CD14-positive monocyte (primary cell): ENCODE measurements at regions not wholly inside any gene's neighbourhood (a gene's known extent, or its start where the extent isn't known, plus 50 kb on each side); places are given as distances from the start of the nearest gene placed in this dataset.

Experiments
- DNase-seq, 3 donors: peaks; one replicate each; pipeline ENCODE4 v3.0.0-alpha.2; 2011 to 2022
- H2AFZ ChIP-seq: 2 replicates; pipeline ENCODE4 v1.6.0; 2012; ENCODE audit warnings: mild to moderate bottlenecking, low read depth, low read length, inconsistent platforms; ENCODE audit not compliant: insufficient read depth, poor library complexity, severe bottlenecking
- H3K27ac ChIP-seq, 2 donors: 1 replicate in 1 of 2; 2 replicates in 1 of 2; pipeline ENCODE4 v1.5.1; 2012 to 2013; ENCODE audit warnings: low read length in 2 of 2, control low read depth in 1 of 2, inconsistent platforms in 1 of 2, low read depth in 1 of 2, mild to moderate bottlenecking in 1 of 2
- H3K27me3 ChIP-seq, 2 donors: one replicate each; pipeline versions ENCODE4 v1.6.0 to v1.6.1; 2011 to 2013; ENCODE audit warnings: low read length in 2 of 2; ENCODE audit not compliant: control insufficient read depth in 2 of 2, insufficient read depth in 2 of 2
- H3K36me3 ChIP-seq, 2 donors: replicated peaks in 1 of 2; 1 replicate in 1 of 2; 2 replicates in 1 of 2; pipeline versions ENCODE4 v1.5.1 to v1.6.1; 2012 to 2013; ENCODE audit warnings: low read length in 2 of 2, control low read depth in 1 of 2, inconsistent platforms in 1 of 2, mild to moderate bottlenecking in 1 of 2; ENCODE audit not compliant: insufficient read depth in 2 of 2, control insufficient read depth in 1 of 2
- H3K4me1 ChIP-seq, 2 donors: 1 replicate in 1 of 2; 2 replicates in 1 of 2; pipeline versions ENCODE4 v1.5.1 to v1.6.1; 2012 to 2013; ENCODE audit warnings: low read length in 2 of 2, control low read depth in 1 of 2, inconsistent platforms in 1 of 2, mild to moderate bottlenecking in 1 of 2, moderate library complexity in 1 of 2; ENCODE audit not compliant: insufficient read depth in 2 of 2, control insufficient read depth in 1 of 2
- H3K4me2 ChIP-seq: replicated peaks from 2 replicates; pipeline ENCODE3; 2012; ENCODE audit warnings: low read length, moderate library complexity, mild to moderate bottlenecking; ENCODE audit not compliant: poor library complexity, severe bottlenecking; ENCODE audit errors: extremely low read depth
- H3K4me3 ChIP-seq, 3 experiments: fragments of 200-600 bp in 1 of 3; sonication (generic) in 1 of 3; replicated peaks in 1 of 3; 1 replicate in 2 of 3; 2 replicates in 1 of 3; pipeline ENCODE4 v1.5.1; 2011 to 2013; ENCODE audit warnings: low read length in 3 of 3, mild to moderate bottlenecking in 3 of 3, control low read depth in 2 of 3, low read depth in 2 of 3, inconsistent platforms in 1 of 3, moderate library complexity in 1 of 3
- H3K79me2 ChIP-seq: 2 replicates; pipeline ENCODE4 v1.6.0; 2012; ENCODE audit warnings: mild to moderate bottlenecking, control low read depth, inconsistent platforms, low read length, moderate library complexity; ENCODE audit not compliant: insufficient read depth
- H3K9ac ChIP-seq: 2 replicates; pipeline ENCODE4 v1.6.0; 2017; ENCODE audit warnings: low read length, mild to moderate bottlenecking; ENCODE audit not compliant: insufficient read depth, poor library complexity, severe bottlenecking
- H3K9me3 ChIP-seq, 2 donors: replicated peaks in 1 of 2; 1 replicate in 1 of 2; 2 replicates in 1 of 2; pipeline versions ENCODE4 v1.5.1 to v1.6.1; 2012 to 2013; ENCODE audit warnings: low read length in 2 of 2, control low read depth in 1 of 2; ENCODE audit not compliant: control insufficient read depth in 1 of 2, insufficient read depth in 1 of 2
- H4K20me1 ChIP-seq: 2 replicates; pipeline ENCODE4 v1.6.0; 2012; ENCODE audit warnings: mild to moderate bottlenecking, low read length, control low read depth, moderate library complexity; ENCODE audit not compliant: insufficient read depth
- H3K27ac Mint-ChIP-seq, 7 donors: one replicate each; pipeline ENCODE4 v1.8.0; 2020; ENCODE audit warnings: mild to moderate bottlenecking in 7 of 7, mixed read lengths in 7 of 7, moderate library complexity in 6 of 7, inconsistent platforms in 2 of 7
- H3K27me3 Mint-ChIP-seq, 3 donors: one replicate each; pipeline ENCODE4 v1.8.0; 2021 to 2022; ENCODE audit warnings: low read depth in 3 of 3, mild to moderate bottlenecking in 3 of 3, mixed read lengths in 3 of 3, moderate library complexity in 3 of 3, inconsistent platforms in 1 of 3
- H3K36me3 Mint-ChIP-seq, 2 donors: one replicate each; pipeline ENCODE4 v1.8.0; 2020; ENCODE audit warnings: mixed read lengths in 2 of 2, inconsistent platforms in 1 of 2, mild to moderate bottlenecking in 1 of 2
- H3K4me1 Mint-ChIP-seq: one replicate; pipeline ENCODE4 v1.8.0; 2020; ENCODE audit warnings: mild to moderate bottlenecking, mixed read lengths
- H3K4me3 Mint-ChIP-seq, 2 donors: one replicate each; pipeline ENCODE4 v1.8.0; 2020; ENCODE audit warnings: mild to moderate bottlenecking in 2 of 2, mixed read lengths in 2 of 2, moderate library complexity in 1 of 2
- H3K9me3 Mint-ChIP-seq, 7 donors: one replicate each; pipeline ENCODE4 v1.8.0; 2020 to 2022; ENCODE audit warnings: mixed read lengths in 7 of 7, mild to moderate bottlenecking in 6 of 7, moderate library complexity in 6 of 7, inconsistent platforms in 2 of 7
- WGBS: methylation state at CpG from one replicate; pipeline ENCODE4 v1.1.5; 2013; ENCODE audit warnings: missing lambda C conversion rate; ENCODE audit not compliant: insufficient coverage; 5-methylcytosine and 5-hydroxymethylcytosine counted together
- intact Hi-C, 2 donors: fragments of 100-400 bp; cut with micrococcal nuclease; formaldehyde crosslinking; loops; one replicate each; pipeline versions ENCODE4 v1.15.0 to v1.15.1; 2023
- TF ChIP-seq, protein P1 (sequence below): fragments of 200-600 bp; IDR thresholded peaks from one replicate; pipeline ENCODE4 v1.8.0; 2022; ENCODE audit warnings: antibody characterized with exemption, mild to moderate bottlenecking

DNA sequence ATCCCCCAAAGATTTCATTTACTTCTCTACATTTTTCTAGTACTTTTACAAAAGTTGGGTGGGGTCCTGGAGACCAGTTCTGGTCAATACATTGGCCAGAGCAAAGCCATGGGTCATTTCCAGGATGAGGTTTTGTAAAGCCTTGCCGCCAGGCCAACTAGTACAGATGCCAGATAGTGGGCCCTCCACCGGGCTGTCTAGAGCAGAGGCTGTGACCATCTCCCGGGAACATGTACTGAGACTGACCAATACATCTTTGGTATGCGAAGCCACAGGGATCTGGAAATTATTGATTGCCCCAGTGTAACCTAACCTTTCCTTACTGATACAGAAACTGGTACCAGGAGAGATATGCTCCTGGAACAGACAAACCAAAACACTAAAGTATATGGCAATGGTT is 599.2 kb downstream of the ADCYAP1 start:
- WGBS = 95% methylated on average over 4 of the region's 4 CpGs

DNA sequence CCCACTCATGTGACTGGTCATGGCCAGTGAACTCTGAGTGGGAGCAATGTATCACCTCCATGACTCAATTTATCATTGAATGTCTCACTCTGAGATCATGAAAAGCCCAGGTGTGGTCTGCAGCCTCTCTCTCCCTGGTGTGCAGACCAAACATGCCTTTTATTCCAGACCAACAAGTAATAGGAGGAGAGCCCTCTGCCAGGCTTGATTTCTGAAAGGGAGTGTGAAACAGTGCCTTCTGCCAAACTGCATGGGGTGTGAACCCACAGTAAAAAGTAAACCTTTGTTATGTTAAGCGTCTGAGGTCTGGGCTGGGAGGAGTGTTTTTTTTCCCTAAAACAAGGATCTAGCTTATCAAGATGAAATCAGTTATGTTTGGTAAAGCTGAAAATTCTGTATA is 601.2 kb downstream of the ADCYAP1 start:
- peaks cover 0 to 9% (median 2%) of the 10 kb centered on the region in 7 donors for H3K9me3 Mint-ChIP-seq
- no peak for DNase-seq
- no CpG with 5 or more reads among the region's 1 CpG for WGBS
- Histone ChIP-seq H3K4me2 (no peak overlapping the region), H4K20me1 (no peaks in the 10 kb centered on the region), H3K9ac (no peak overlapping the region), H3K4me1 (no peaks in the 10 kb centered on the region), H3K27ac (no peak overlapping the region), H3K36me3 (no peaks in the 10 kb centered on the region), H3K9me3 (no peaks in the 10 kb centered on the region), H2AFZ (no peak overlapping the region), H3K4me3 (no peak overlapping the region), H3K79me2 (no peaks in the 10 kb centered on the region), H3K27me3 (no peaks in the 10 kb centered on the region)
- no peaks in the 10 kb centered on the region for H3K36me3 Mint-ChIP-seq
- intact Hi-C loops = no loop called here
- peaks cover 0 to 5% (median 0%) of the 10 kb centered on the region in 3 donors for H3K27me3 Mint-ChIP-seq
- H3K4me3 Mint-ChIP-seq = no peak overlapping the region
- TF ChIP-seq, protein P1, sequence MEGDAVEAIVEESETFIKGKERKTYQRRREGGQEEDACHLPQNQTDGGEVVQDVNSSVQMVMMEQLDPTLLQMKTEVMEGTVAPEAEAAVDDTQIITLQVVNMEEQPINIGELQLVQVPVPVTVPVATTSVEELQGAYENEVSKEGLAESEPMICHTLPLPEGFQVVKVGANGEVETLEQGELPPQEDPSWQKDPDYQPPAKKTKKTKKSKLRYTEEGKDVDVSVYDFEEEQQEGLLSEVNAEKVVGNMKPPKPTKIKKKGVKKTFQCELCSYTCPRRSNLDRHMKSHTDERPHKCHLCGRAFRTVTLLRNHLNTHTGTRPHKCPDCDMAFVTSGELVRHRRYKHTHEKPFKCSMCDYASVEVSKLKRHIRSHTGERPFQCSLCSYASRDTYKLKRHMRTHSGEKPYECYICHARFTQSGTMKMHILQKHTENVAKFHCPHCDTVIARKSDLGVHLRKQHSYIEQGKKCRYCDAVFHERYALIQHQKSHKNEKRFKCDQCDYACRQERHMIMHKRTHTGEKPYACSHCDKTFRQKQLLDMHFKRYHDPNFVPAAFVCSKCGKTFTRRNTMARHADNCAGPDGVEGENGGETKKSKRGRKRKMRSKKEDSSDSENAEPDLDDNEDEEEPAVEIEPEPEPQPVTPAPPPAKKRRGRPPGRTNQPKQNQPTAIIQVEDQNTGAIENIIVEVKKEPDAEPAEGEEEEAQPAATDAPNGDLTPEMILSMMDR = no peak
- no peak overlapping the region for H3K27ac Mint-ChIP-seq
- H3K4me1 Mint-ChIP-seq = no peaks in the 10 kb centered on the region

More for the DNA sequence above, 599.2 kb downstream of the ADCYAP1 start:
- no peak overlapping the region for H3K4me3 ChIP-seq
- no peak overlapping the region for H3K27ac Mint-ChIP-seq
- no peak for DNase-seq
- H3K4me3 Mint-ChIP-seq = no peak overlapping the region
- TF ChIP-seq, protein P1 = no peak
- H3K9me3 ChIP-seq = no peaks in the 10 kb centered on the region
- H3K4me1 Mint-ChIP-seq = no peaks in the 10 kb centered on the region
- H3K27ac ChIP-seq = no peak overlapping the region
- no peak overlapping the region for H3K4me2 ChIP-seq
- H3K9ac ChIP-seq = no peak overlapping the region
- H3K36me3 Mint-ChIP-seq = no peaks in the 10 kb centered on the region
- H3K9me3 Mint-ChIP-seq = peaks cover 0 to 5% (median 0%) of the 10 kb centered on the region in 7 donors
- no peaks in the 10 kb centered on the region for H3K36me3 ChIP-seq
- no peaks in the 10 kb centered on the region for H4K20me1 ChIP-seq
- intact Hi-C loops = no loop called here
- H3K79me2 ChIP-seq = no peaks in the 10 kb centered on the region
- no peaks in the 10 kb centered on the region for H3K4me1 ChIP-seq
- peaks cover 0 to 5% (median 0%) of the 10 kb centered on the region in 3 donors for H3K27me3 Mint-ChIP-seq
- H3K27me3 ChIP-seq = no peaks in the 10 kb centered on the region
- no peak overlapping the region for H2AFZ ChIP-seq
